AG04450 (cell line): ENCODE measurements at regions not wholly inside any gene's neighbourhood (a gene's known extent, or its start where the extent isn't known, plus 50 kb on each side); places are given as distances from the start of the nearest gene placed in this dataset.

ENCODE experiments used
- CTCF ChIA-PET: fragments of 300-600, 350-600 bp; formaldehyde crosslinking; extraction: SDS; loops from one replicate; lab custom pipeline; 2022; ENCODE audit warnings: antibody characterized with exemption, inconsistent platforms; lab: Charles Lee
- POLR2A ChIA-PET: fragments of 350-600 bp; formaldehyde crosslinking; extraction: SDS; loops from one replicate; lab custom pipeline; 2021; ENCODE audit warnings: antibody characterized with exemption, inconsistent platforms; lab: Yijun Ruan, JAX
- DNase-seq: peaks from one replicate; pipeline ENCODE4 v3.0.0-alpha.2; 2011; ENCODE audit warnings: low read depth, low spot score
- H3K27ac ChIP-seq: one replicate; pipeline ENCODE4 v1.5.1; 2012; ENCODE audit warnings: low read depth, low read length, control low read depth
- H3K27me3 ChIP-seq: one replicate; pipeline ENCODE4 v1.6.0; 2012; ENCODE audit warnings: low read length; ENCODE audit not compliant: control insufficient read depth, insufficient read depth
- H3K4me3 ChIP-seq: 2 replicates; pipeline ENCODE4 v1.5.1; 2011; ENCODE audit warnings: mild to moderate bottlenecking, low read depth, low read length, control low read depth
- H3K9me3 ChIP-seq: 2 replicates; pipeline ENCODE4 v1.5.1; 2012; ENCODE audit warnings: low read length; ENCODE audit not compliant: control insufficient read depth, insufficient read depth
- CTCF ChIP-seq: IDR thresholded peaks from 2 replicates; pipeline ENCODE4 v1.5.1; 2011; ENCODE audit warnings: low read depth, low read length, control low read depth, inconsistent platforms

GRCh38 chr2:207221731-207222130 lies 56.0 kb upstream of the KLF7 start:
- POLR2A ChIA-PET, result no interaction called here
- CTCF ChIA-PET, result interaction anchor here (2.5 kb wide), 1 partner anchor 252 kb away, joined by 9 read pairs; no protein-coding TSS in a partner anchor
- H3K27ac ChIP-seq, result no peak overlapping the region

GRCh38 chr2:207223051-207223450 lies 57.3 kb upstream of the KLF7 start:
- Histone ChIP-seq H3K27me3 (no peaks in the 10 kb centered on the region), H3K27ac (no peak overlapping the region), H3K9me3 (no peaks in the 10 kb centered on the region), H3K4me3 (no peak overlapping the region)
- peak; percentile 38 for DNase-seq
- peak; percentile 19; the same call in 1 of the 2 replicates for TF ChIP-seq CTCF
- CTCF ChIA-PET, result no interaction called here
- POLR2A ChIA-PET, result no interaction called here

More at GRCh38 chr2:207221731-207222130, 56.0 kb upstream of the KLF7 start:
- Histone ChIP-seq H3K4me3 (no peak overlapping the region), H3K9me3 (no peaks in the 10 kb centered on the region), H3K27me3 (no peaks in the 10 kb centered on the region)
- DNase-seq, result no peak
- TF ChIP-seq CTCF, result no peak

DNA sequence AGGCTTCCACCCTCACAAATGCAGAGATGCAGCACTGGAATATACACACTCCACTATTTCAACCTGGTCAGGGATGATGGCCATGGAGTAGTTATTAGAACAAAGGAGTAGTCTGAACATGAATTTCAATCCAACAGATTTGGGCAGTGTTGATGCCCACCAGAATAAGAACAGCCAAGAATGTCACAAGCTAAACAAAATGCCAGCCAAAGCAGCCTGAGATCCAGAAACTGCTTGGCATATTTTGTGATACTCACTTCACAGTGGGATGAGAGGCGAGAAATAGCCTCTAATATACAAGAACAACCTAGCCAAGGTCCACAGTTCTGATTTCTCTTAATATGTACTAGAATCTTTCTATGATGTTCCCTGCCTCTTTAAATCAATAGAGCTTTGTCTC lies 58.6 kb upstream of the KLF7 start:
- ChIA-PET POLR2A (no interaction called here), CTCF (no interaction called here)
- no peaks in the 10 kb centered on the region for H3K27me3 ChIP-seq
- DNase-seq, result no peak
- TF ChIP-seq CTCF, result no peak
- no peaks in the 10 kb centered on the region for H3K9me3 ChIP-seq
- no peak overlapping the region for H3K4me3 ChIP-seq
- no peak overlapping the region for H3K27ac ChIP-seq

DNA sequence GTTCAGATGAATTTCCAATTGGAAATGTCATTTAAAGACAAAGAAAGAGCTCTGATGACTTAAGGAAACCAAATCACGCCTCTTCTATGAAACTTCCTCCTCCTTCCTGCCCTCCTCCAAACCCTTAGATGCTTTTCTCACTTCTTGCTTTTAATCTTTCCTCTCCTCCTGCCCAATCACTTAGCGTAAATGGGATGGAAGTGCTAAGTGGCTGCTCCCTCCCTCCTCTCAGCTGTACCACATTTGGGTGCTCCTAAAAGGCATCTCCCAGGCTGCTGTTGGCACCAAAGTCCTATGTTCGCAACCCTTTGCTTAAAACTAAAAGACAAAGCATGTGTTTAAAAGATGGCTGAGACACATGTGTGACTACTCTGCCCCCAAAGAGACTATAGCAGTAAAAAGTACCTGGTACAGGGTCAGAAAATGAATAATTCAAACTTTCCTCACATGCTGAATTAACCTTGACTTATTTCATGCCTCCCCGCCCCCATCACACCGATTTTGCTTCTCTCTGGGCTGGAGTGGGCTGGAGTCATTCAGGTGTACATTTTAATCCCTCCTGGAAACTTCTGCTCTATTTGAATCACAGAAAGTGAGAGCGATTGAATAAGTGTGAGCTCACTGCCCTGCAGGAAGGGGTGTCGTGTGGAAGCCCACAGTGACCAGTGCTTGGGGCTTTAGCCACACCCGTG lies 59.2 kb upstream of the KLF7 start:
- TF ChIP-seq CTCF, result no peak
- Histone ChIP-seq H3K27me3 (no peaks in the 10 kb centered on the region), H3K27ac (no peak overlapping the region), H3K9me3 (no peaks in the 10 kb centered on the region), H3K4me3 (no peak overlapping the region)
- CTCF ChIA-PET, result interaction anchor here (0.9 to 1.0 kb wide), 2 partner anchors 34 to 248 kb away, joined by 3 to 4 read pairs; no protein-coding TSS in a partner anchor
- POLR2A ChIA-PET, result no interaction called here
- DNase-seq, result no peak

- no peak overlapping the region for H3K27ac ChIP-seq
These were observed 60.0 kb upstream of the KLF7 start for GRCh38 chr2:207225773-207226172.

More at GRCh38 chr2:207225773-207226172, 60.0 kb upstream of the KLF7 start:
- ChIA-PET POLR2A (no interaction called here), CTCF (interaction anchor here (0.9 to 1.0 kb wide), 2 partner anchors 33 to 247 kb away, joined by 3 to 4 read pairs; no protein-coding TSS in a partner anchor)
- Histone ChIP-seq H3K27me3 (no peaks in the 10 kb centered on the region), H3K4me3 (no peak overlapping the region), H3K9me3 (no peaks in the 10 kb centered on the region)
- TF ChIP-seq CTCF, result no peak
- DNase-seq, result no peak
